ENCODE measurements at regions not wholly inside any gene's neighbourhood (a gene's known extent, or its start where the extent isn't known, plus 50 kb on each side); places are given as distances from the start of the nearest gene placed in this dataset.
"Not testable (repeated sequence)": the region's sequence is repeated elsewhere in the genome, so short reads cannot be mapped to it uniquely, and the experiment has no call there.

GRCh38 chr15:19984101-19984500 lies 557.5 kb downstream of the GOLGA6L6 start:
- no peak for DNase-seq

GRCh38 chr15:19974998-19975397 lies 566.6 kb downstream of the GOLGA6L6 start:
- DNase-seq = no peak

- no peak for DNase-seq
Observed at GRCh38 chr15:19973718-19974117, 567.9 kb downstream of the GOLGA6L6 start.

- not testable (repeated sequence) for DNase-seq
Observed at GRCh38 chr15:19972582-19972981, 569.0 kb downstream of the GOLGA6L6 start.

- not testable (repeated sequence) for DNase-seq
Observed at GRCh38 chr15:19965574-19965973, 576.0 kb downstream of the GOLGA6L6 start.

- not testable (repeated sequence) for DNase-seq
Observed at GRCh38 chr15:19964480-19964879, 577.1 kb downstream of the GOLGA6L6 start.

GRCh38 chr15:19956124-19956796 lies 585.3 kb downstream of the GOLGA6L6 start:
- no peak for DNase-seq

- no peak for DNase-seq
Observed at GRCh38 chr15:19944261-19944888, 597.2 kb downstream of the GOLGA6L6 start.

GRCh38 chr15:19943515-19943914 lies 598.1 kb downstream of the GOLGA6L6 start:
- DNase-seq = no peak

GRCh38 chr15:19903281-19903680 lies 638.3 kb downstream of the GOLGA6L6 start:
- not testable (repeated sequence) for DNase-seq

- not testable (repeated sequence) for DNase-seq
Observed at GRCh38 chr15:19902388-19902787, 639.2 kb downstream of the GOLGA6L6 start.

GRCh38 chr15:19901414-19901813 lies 640.2 kb downstream of the GOLGA6L6 start:
- DNase-seq = not testable (repeated sequence)

GRCh38 chr15:19899021-19899824 lies 642.4 kb downstream of the GOLGA6L6 start:
- DNase-seq = no peak

GRCh38 chr15:19888811-19889210 lies 652.8 kb downstream of the GOLGA6L6 start:
- DNase-seq = not testable (repeated sequence)

- not testable (repeated sequence) for DNase-seq
Observed at GRCh38 chr15:19844061-19844460, 697.5 kb downstream of the GOLGA6L6 start.

All from activated effector memory CD4-positive, alpha-beta T cell treated with Interleukin-2 at 50 U/mL for 16 hours (primary cell).